Neuronal stem cell (in vitro differentiated cells): ENCODE measurements at regions not wholly inside any gene's neighbourhood (a gene's known extent, or its start where the extent isn't known, plus 50 kb on each side); places are given as distances from the start of the nearest gene placed in this dataset.

ENCODE experiments used
- DNase-seq: peaks from one replicate; pipeline ENCODE4 v3.0.0-alpha.2; 2013; ENCODE audit warnings: low spot score
- H2AFZ ChIP-seq: one replicate; pipeline ENCODE4 v1.6.1; 2013; ENCODE audit warnings: mild to moderate bottlenecking, low read length, inconsistent platforms
- H2AK5ac ChIP-seq: 2 replicates; pipeline ENCODE4 v1.6.1; 2013; ENCODE audit warnings: low read depth, mild to moderate bottlenecking, inconsistent platforms, low read length, moderate library complexity, mixed read lengths
- H2BK120ac ChIP-seq: 2 replicates; pipeline ENCODE4 v1.6.1; 2013; ENCODE audit warnings: low read depth, mild to moderate bottlenecking, inconsistent platforms, low read length, moderate library complexity, mixed read lengths
- H2BK12ac ChIP-seq: one replicate; pipeline ENCODE4 v1.6.1; 2013; ENCODE audit warnings: low read length, inconsistent platforms
- H2BK15ac ChIP-seq: 2 replicates; pipeline ENCODE4 v1.6.1; 2013; ENCODE audit warnings: mild to moderate bottlenecking, low read length, inconsistent platforms, mixed read lengths
- H2BK5ac ChIP-seq: one replicate; pipeline ENCODE4 v1.6.1; 2013; ENCODE audit warnings: inconsistent platforms, mild to moderate bottlenecking, low read length, moderate library complexity
- H3K14ac ChIP-seq: one replicate; pipeline ENCODE4 v1.6.1; 2013; ENCODE audit warnings: low read length, inconsistent platforms
- H3K18ac ChIP-seq: 2 replicates; pipeline ENCODE4 v1.6.1; 2013; ENCODE audit warnings: low read length, inconsistent platforms
- H3K23ac ChIP-seq: 2 replicates; pipeline ENCODE4 v1.6.1; 2013; ENCODE audit warnings: low read depth, mild to moderate bottlenecking, mixed read lengths, low read length, inconsistent platforms; ENCODE audit not compliant: poor library complexity
- H3K27ac ChIP-seq: replicated peaks from 3 replicates; pipeline ENCODE4 v1.5.1; 2013; ENCODE audit warnings: low read length, inconsistent platforms
- H3K27me3 ChIP-seq, 3 experiments: 2 replicates each; pipeline ENCODE4 v1.6.1; 2013; ENCODE audit warnings: low read length in 3 of 3, mild to moderate bottlenecking in 2 of 3, inconsistent platforms in 1 of 3, low read depth in 1 of 3, mixed read lengths in 1 of 3, moderate library complexity in 1 of 3; ENCODE audit not compliant: control insufficient read depth in 3 of 3, insufficient read depth in 3 of 3
- H3K36me3 ChIP-seq, 2 donors: replicated peaks in 1 of 2; 2 replicates each; pipeline ENCODE4 v1.6.1; 2013; ENCODE audit warnings: low read length in 2 of 2; ENCODE audit not compliant: control insufficient read depth in 2 of 2, insufficient read depth in 2 of 2
- H3K4ac ChIP-seq: 2 replicates; pipeline ENCODE4 v1.6.1; 2013; ENCODE audit warnings: inconsistent platforms, mild to moderate bottlenecking, low read length, moderate library complexity
- H3K4me1 ChIP-seq, 2 donors: 1 replicate in 1 of 2; 2 replicates in 1 of 2; pipeline ENCODE4 v1.6.1; 2013; ENCODE audit warnings: low read length in 2 of 2, low read depth in 1 of 2; ENCODE audit not compliant: control insufficient read depth in 2 of 2, insufficient read depth in 1 of 2
- H3K4me2 ChIP-seq: one replicate; pipeline ENCODE4 v1.6.1; 2013; ENCODE audit warnings: mild to moderate bottlenecking, low read length, inconsistent platforms; ENCODE audit not compliant: insufficient read depth, poor library complexity, severe bottlenecking
- H3K4me3 ChIP-seq, 2 donors: 2 replicates each; pipeline ENCODE4 v1.5.1; 2013; ENCODE audit warnings: low read length in 2 of 2, mild to moderate bottlenecking in 2 of 2, inconsistent platforms in 1 of 2, moderate library complexity in 1 of 2
- H3K79me1 ChIP-seq: one replicate; pipeline ENCODE4 v1.6.1; 2013; ENCODE audit warnings: low read depth, mild to moderate bottlenecking, inconsistent platforms, low read length, moderate library complexity
- H3K9ac ChIP-seq: one replicate; pipeline ENCODE4 v1.6.1; 2013; ENCODE audit warnings: mild to moderate bottlenecking, low read depth, low read length, inconsistent platforms; ENCODE audit not compliant: poor library complexity
- H3K9me3 ChIP-seq, 2 donors: replicated peaks in 1 of 2; 2 replicates each; pipeline versions ENCODE3 to v1.6.1; 2013; ENCODE audit warnings: low read length in 2 of 2, mild to moderate bottlenecking in 2 of 2, inconsistent platforms in 1 of 2, low read depth in 1 of 2, mixed read lengths in 1 of 2, moderate library complexity in 1 of 2; ENCODE audit not compliant: control insufficient read depth in 2 of 2, insufficient read depth in 1 of 2
- H4K8ac ChIP-seq: one replicate; pipeline ENCODE4 v1.6.1; 2013; ENCODE audit warnings: low read depth, mild to moderate bottlenecking, inconsistent platforms, low read length, moderate library complexity
- H4K91ac ChIP-seq: one replicate; pipeline ENCODE4 v1.6.1; 2013; ENCODE audit warnings: low read length, low read depth, mild to moderate bottlenecking, inconsistent platforms; ENCODE audit not compliant: poor library complexity
- WGBS, 2 donors: extraction: QIAGEN DNeasy Blood & Tissue Kit; methylation state at CpG; one replicate each; pipeline ENCODE4 v1.1.7; 2013; ENCODE audit warnings: missing lambda C conversion rate in 2 of 2, mixed read lengths in 1 of 2; ENCODE audit not compliant: insufficient read length in 2 of 2, insufficient replicate concordance in 1 of 2; ENCODE audit errors: extremely low coverage in 2 of 2; 5-methylcytosine and 5-hydroxymethylcytosine counted together

- Histone ChIP-seq H2AFZ (peak overlapping the region; percentile 30), H4K91ac (no peak overlapping the region), H2BK120ac (no peak overlapping the region), H3K27me3 (no peaks in the 10 kb centered on the region), H2BK5ac (no peak overlapping the region), H3K9me3 (no peaks in the 10 kb centered on the region), H3K36me3 (no peaks in the 10 kb centered on the region), H3K4me2 (no peak overlapping the region), H3K4me1 (peaks cover 4 to 7% of the 10 kb centered on the region in 2 donors), H3K27ac (no peak overlapping the region), H3K9ac (no peak overlapping the region), H2BK12ac (no peak overlapping the region), H3K14ac (no peak overlapping the region), H3K79me1 (no peaks in the 10 kb centered on the region), H2BK15ac (no peak overlapping the region), H3K4me3 (no peak overlapping the region), H3K18ac (no peak overlapping the region), H3K4ac (no peak overlapping the region), H3K23ac (no peak overlapping the region), H2AK5ac (no peak overlapping the region), H4K8ac (no peak overlapping the region)
- WGBS, 2 donors: no CpG with 5 or more reads among the region's 3 CpGs
- DNase-seq: no peak
These were observed 152.2 kb downstream of the TMEM167A start for GRCh38 chr5:82925061-82925411.

DNA sequence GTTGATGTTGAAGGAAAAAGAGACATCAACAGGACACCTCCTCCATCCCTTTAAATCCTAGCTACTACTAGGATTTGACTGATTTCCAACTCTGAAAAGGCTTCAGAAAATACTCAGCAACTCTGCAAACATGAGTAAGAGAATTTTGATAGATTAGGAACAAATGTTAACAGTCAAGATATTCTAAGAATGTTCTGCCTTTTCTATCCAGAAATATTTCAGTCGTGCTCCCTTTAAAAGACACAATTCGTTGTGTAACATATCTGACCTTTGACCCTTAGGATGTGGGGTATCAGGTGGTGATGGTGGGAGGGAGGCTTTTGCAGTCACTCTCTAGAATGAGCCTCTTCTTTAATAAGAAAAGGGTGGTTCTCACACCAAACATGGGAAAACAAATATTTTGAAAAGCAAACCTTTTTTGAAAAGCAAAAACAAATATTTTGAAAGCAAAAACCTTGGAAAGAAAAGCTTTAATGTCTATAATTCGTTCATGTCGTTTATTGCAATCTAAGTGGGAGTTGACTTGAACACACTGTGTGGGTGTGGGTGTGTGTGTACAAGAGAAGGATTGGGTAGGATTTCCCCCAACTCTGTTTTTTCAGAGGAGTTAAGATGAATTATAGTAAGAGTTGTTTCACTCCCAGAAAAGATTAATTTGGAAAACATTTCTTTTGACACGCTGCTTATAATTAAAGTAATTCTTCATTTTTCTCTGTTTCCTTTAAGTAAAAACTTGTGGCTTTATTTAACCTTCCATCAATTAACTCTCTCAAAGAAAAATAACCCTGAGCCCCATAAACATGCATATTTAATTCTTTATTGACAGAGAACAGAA lies 152.8 kb downstream of the TMEM167A start:
- DNase-seq: no peak
- Histone ChIP-seq H3K79me1 (no peaks in the 10 kb centered on the region), H3K18ac (no peak overlapping the region), H3K4me1 (peaks cover 4 to 7% of the 10 kb centered on the region in 2 donors), H3K27ac (no peak overlapping the region), H3K14ac (no peak overlapping the region), H4K8ac (no peak overlapping the region), H2BK15ac (no peak overlapping the region), H3K4ac (no peak overlapping the region), H3K9me3 (no peaks in the 10 kb centered on the region), H3K4me2 (no peak overlapping the region), H3K4me3 (no peak overlapping the region), H2BK5ac (no peak overlapping the region), H3K27me3 (no peaks in the 10 kb centered on the region), H2AFZ (peak overlapping the region; percentile 30), H2BK12ac (no peak overlapping the region), H3K36me3 (no peaks in the 10 kb centered on the region), H3K9ac (no peak overlapping the region), H4K91ac (no peak overlapping the region), H3K23ac (no peak overlapping the region), H2AK5ac (no peak overlapping the region), H2BK120ac (no peak overlapping the region)
- WGBS, 2 donors: no CpG with 5 or more reads among the region's 5 CpGs

GRCh38 chr5:82922086-82922734 lies 155.0 kb downstream of the TMEM167A start:
- no peaks in the 10 kb centered on the region for H3K9me3 ChIP-seq
- no peak overlapping the region for H3K9ac ChIP-seq
- H3K4me2 ChIP-seq: no peak overlapping the region
- no peak overlapping the region for H4K8ac ChIP-seq
- DNase-seq: no peak
- no peak overlapping the region for H3K23ac ChIP-seq
- H3K4ac ChIP-seq: no peak overlapping the region
- H3K79me1 ChIP-seq: no peaks in the 10 kb centered on the region
- no peak overlapping the region for H2BK120ac ChIP-seq
- H3K36me3 ChIP-seq: no peaks in the 10 kb centered on the region
- H3K27me3 ChIP-seq: no peaks in the 10 kb centered on the region
- H2AK5ac ChIP-seq: peak overlapping the region; percentile 44
- no CpG with 5 or more reads among the region's 10 CpGs for WGBS, 2 donors
- H2BK5ac ChIP-seq: peak overlapping the region; percentile 40
- H2BK12ac ChIP-seq: no peak overlapping the region
- H3K14ac ChIP-seq: no peak overlapping the region
- H2AFZ ChIP-seq: peak overlapping the region; percentile 78
- H2BK15ac ChIP-seq: no peak overlapping the region
- H4K91ac ChIP-seq: no peak overlapping the region
- H3K27ac ChIP-seq: no peak overlapping the region
- H3K18ac ChIP-seq: peak overlapping the region; percentile 79
- no peak overlapping the region for H3K4me3 ChIP-seq
- peaks cover 7 to 8% of the 10 kb centered on the region in 2 donors for H3K4me1 ChIP-seq

GRCh38 chr5:82918311-82919031 lies 158.7 kb downstream of the TMEM167A start:
- Histone ChIP-seq H3K4ac (no peak overlapping the region), H2BK120ac (no peak overlapping the region), H3K4me2 (no peak overlapping the region), H4K91ac (no peak overlapping the region), H2AFZ (peak overlapping the region; percentile 4), H3K9me3 (peaks cover 3 to 7% of the 10 kb centered on the region in 2 donors), H3K36me3 (no peaks in the 10 kb centered on the region), H4K8ac (no peak overlapping the region), H3K18ac (no peak overlapping the region), H2BK12ac (no peak overlapping the region), H3K9ac (no peak overlapping the region), H3K4me3 (no peak overlapping the region), H3K4me1 (peaks cover 4 to 8% of the 10 kb centered on the region in 2 donors), H3K14ac (no peak overlapping the region), H3K27me3 (no peaks in the 10 kb centered on the region), H3K23ac (no peak overlapping the region), H3K27ac (no peak overlapping the region), H2AK5ac (no peak overlapping the region), H2BK5ac (no peak overlapping the region), H3K79me1 (no peaks in the 10 kb centered on the region), H2BK15ac (no peak overlapping the region)
- no peak for DNase-seq
- WGBS, 2 donors: no CpG with 5 or more reads among the region's 3 CpGs
